WTC11 (cell line): ENCODE measurements at regions not wholly inside any gene's neighbourhood (a gene's known extent, or its start where the extent isn't known, plus 50 kb on each side); places are given as distances from the start of the nearest gene placed in this dataset.

Source experiments
- ATAC-seq: fragments of 200-7000 bp; cut with Tn5 transposase; 2 replicates; pipeline ENCODE4 v1.10.0; 2021; ENCODE audit warnings: mild to moderate bottlenecking, moderate library complexity
- CTCF ChIA-PET: fragments of 300-600 bp; sonication (Branson Sonifier 250); formaldehyde crosslinking; loops from one replicate; lab custom pipeline; 2021; ENCODE audit warnings: antibody characterized with exemption; lab: Charles Lee
- POLR2A ChIA-PET: fragments of 350-600 bp; sonication (Branson Sonifier 250); formaldehyde crosslinking; loops from one replicate; lab custom pipeline; 2021; ENCODE audit warnings: antibody characterized with exemption; lab: Charles Lee
- DNase-seq: peaks from one replicate; pipeline ENCODE4 v3.0.0; 2021; ENCODE audit warnings: low spot score
- H3K27ac Mint-ChIP-seq: 2 replicates; pipeline ENCODE4 v1.8.0; 2021; ENCODE audit warnings: mixed read lengths
- H3K27me3 Mint-ChIP-seq: 2 replicates; pipeline ENCODE4 v1.8.0; 2021; ENCODE audit warnings: low read depth, mild to moderate bottlenecking, moderate library complexity, mixed read lengths
- H3K36me3 Mint-ChIP-seq: 2 replicates; pipeline ENCODE4 v1.8.0; 2021; ENCODE audit warnings: mixed read lengths
- H3K4me1 Mint-ChIP-seq: 2 replicates; pipeline ENCODE4 v1.8.0; 2022; ENCODE audit warnings: mixed read lengths
- H3K4me3 Mint-ChIP-seq: 2 replicates; pipeline ENCODE4 v1.8.0; 2021; ENCODE audit warnings: mild to moderate bottlenecking, moderate library complexity, mixed read lengths
- H3K9me3 Mint-ChIP-seq: 2 replicates; pipeline ENCODE4 v1.8.0; 2021; ENCODE audit warnings: mixed read lengths
- CREM ChIP-seq: sonication (generic); formaldehyde crosslinking; IDR thresholded peaks from 2 replicates; pipeline ENCODE4 v1.8.1; 2022; ENCODE audit warnings: mild to moderate bottlenecking, missing genetic modification reagents, moderate library complexity
- CTCF ChIP-seq: fragments of 200-600 bp; IDR thresholded peaks from 2 replicates; pipeline ENCODE4 v1.8.0; 2022; ENCODE audit warnings: antibody characterized with exemption
- E2F4 ChIP-seq: sonication (generic); formaldehyde crosslinking; IDR thresholded peaks from 2 replicates; pipeline ENCODE4 v1.8.1; 2022; ENCODE audit warnings: low read depth, mild to moderate bottlenecking, moderate library complexity, missing genetic modification reagents, borderline replicate concordance
- E2F5 ChIP-seq: sonication (generic); formaldehyde crosslinking; IDR thresholded peaks from 2 replicates; pipeline ENCODE4 v1.8.1; 2022; ENCODE audit warnings: mild to moderate bottlenecking, moderate library complexity, missing genetic modification reagents
- GABPB1 ChIP-seq: sonication (generic); formaldehyde crosslinking; IDR thresholded peaks from 2 replicates; pipeline ENCODE4 v1.8.1; 2023; ENCODE audit warnings: mild to moderate bottlenecking, missing genetic modification reagents
- GRHL2 ChIP-seq: fragments of 250-450 bp; sonication (Bioruptor Pico); IDR thresholded peaks from 2 replicates; pipeline ENCODE4 v1.8.0; 2022; ENCODE audit warnings: mild to moderate bottlenecking, moderate library complexity; ENCODE audit not compliant: insufficient replicate concordance, severe bottlenecking
- KAT7 ChIP-seq: sonication (generic); formaldehyde crosslinking; IDR thresholded peaks from 2 replicates; pipeline ENCODE4 v1.8.1; 2023; ENCODE audit warnings: missing genetic modification reagents, mild to moderate bottlenecking, borderline replicate concordance
- MLX ChIP-seq: sonication (generic); formaldehyde crosslinking; IDR thresholded peaks from 2 replicates; pipeline ENCODE4 v1.8.1; 2023; ENCODE audit warnings: mild to moderate bottlenecking, missing genetic modification reagents, moderate library complexity
- MXD4 ChIP-seq: fragments of 250-450 bp; sonication (Bioruptor Pico); IDR thresholded peaks from 2 replicates; pipeline ENCODE4 v1.8.0; 2021; ENCODE audit warnings: mild to moderate bottlenecking, moderate library complexity, borderline replicate concordance
- NFATC4 ChIP-seq: fragments of 250-450 bp; sonication (Bioruptor Pico); IDR thresholded peaks from 2 replicates; pipeline ENCODE4 v1.9.0; 2021; ENCODE audit warnings: mild to moderate bottlenecking
- PREB ChIP-seq: sonication (generic); formaldehyde crosslinking; IDR thresholded peaks from 2 replicates; pipeline ENCODE4 v1.8.1; 2022; ENCODE audit warnings: mild to moderate bottlenecking, missing genetic modification reagents, moderate library complexity, borderline replicate concordance
- RORB ChIP-seq: fragments of 250-450 bp; sonication (Bioruptor Pico); IDR thresholded peaks from 2 replicates; pipeline ENCODE4 v1.9.0; 2021; ENCODE audit warnings: mild to moderate bottlenecking
- STAT6 ChIP-seq: sonication (generic); formaldehyde crosslinking; conservative IDR thresholded peaks from 2 replicates; pipeline ENCODE4 v1.8.1; 2023; ENCODE audit warnings: mild to moderate bottlenecking, low read depth, missing genetic modification reagents, moderate library complexity
- TCF7 ChIP-seq: sonication (generic); formaldehyde crosslinking; IDR thresholded peaks from 2 replicates; pipeline ENCODE4 v1.8.0; 2022; ENCODE audit warnings: mild to moderate bottlenecking, low read depth, missing genetic modification reagents, moderate library complexity
- TEAD4 ChIP-seq: sonication (generic); formaldehyde crosslinking; IDR thresholded peaks from 2 replicates; pipeline ENCODE4 v1.8.0; 2022; ENCODE audit warnings: mild to moderate bottlenecking, missing genetic modification reagents
- ZNF138 ChIP-seq: sonication (generic); formaldehyde crosslinking; conservative IDR thresholded peaks from 2 replicates; pipeline ENCODE4 v1.8.1; 2022; ENCODE audit warnings: mild to moderate bottlenecking, moderate library complexity, missing genetic modification reagents
- ZNF263 ChIP-seq: sonication (generic); formaldehyde crosslinking; IDR thresholded peaks from 2 replicates; pipeline ENCODE4 v1.8.1; 2022; ENCODE audit warnings: low read depth, mild to moderate bottlenecking, moderate library complexity, missing genetic modification reagents
- ZNF281 ChIP-seq: sonication (generic); formaldehyde crosslinking; IDR thresholded peaks from 2 replicates; pipeline ENCODE4 v1.8.0; 2023; ENCODE audit warnings: mild to moderate bottlenecking, missing genetic modification reagents
- ZNF423 ChIP-seq: fragments of 250-450 bp; sonication (Bioruptor Pico); IDR thresholded peaks from 2 replicates; pipeline ENCODE4 v2.1.2; 2022; ENCODE audit warnings: mild to moderate bottlenecking, moderate library complexity
- ZNF671 ChIP-seq: fragments of 250-450 bp; sonication (Bioruptor Pico); IDR thresholded peaks from 2 replicates; pipeline ENCODE4 v1.8.0; 2021; ENCODE audit warnings: mild to moderate bottlenecking

- Mint-ChIP-seq H3K27ac (no peak overlapping the region), H3K4me1 (peaks cover 19% of the 10 kb centered on the region), H3K4me3 (no peak overlapping the region), H3K27me3 (peaks cover 36% of the 10 kb centered on the region), H3K36me3 (no peaks in the 10 kb centered on the region), H3K9me3 (no peaks in the 10 kb centered on the region)
- ATAC-seq (peak; percentile 65), DNase-seq (peak; percentile 17)
- TF ChIP-seq E2F5 (CRISPR knock-in tag) (no peak), ZNF423 (peak; percentile 97), MLX (CRISPR knock-in tag) (no peak)
- POLR2A ChIA-PET = no interaction called here
- CTCF ChIA-PET = no interaction called here
These were observed 88.8 kb upstream of the ACVR2A start for GRCh38 chr2:147756069-147756468.

GRCh38 chr2:147740211-147740927 lies 104.5 kb upstream of the ACVR2A start:
- ChIA-PET CTCF (no interaction called here), POLR2A (interaction anchor here (1.2 kb wide), 1 partner anchor 103 kb away, joined by 4 read pairs; no protein-coding TSS in a partner anchor)
- no peak for DNase-seq
- Mint-ChIP-seq H3K9me3 (peaks cover 5% of the 10 kb centered on the region), H3K36me3 (no peaks in the 10 kb centered on the region), H3K27me3 (peaks cover 36% of the 10 kb centered on the region), H3K27ac (no peak overlapping the region), H3K4me1 (peaks cover 9% of the 10 kb centered on the region), H3K4me3 (no peak overlapping the region)
- ATAC-seq = no peak
- no peak for TF ChIP-seq ZNF263
- no peak for TF ChIP-seq ZNF281
- TF ChIP-seq E2F4 = no peak
- no peak for TF ChIP-seq ZNF671 (CRISPR knock-in tag)
- TF ChIP-seq STAT6 = no peak
- no peak for TF ChIP-seq GRHL2 (CRISPR knock-in tag)
- TF ChIP-seq ZNF138 (CRISPR knock-in tag) = no peak
- TF ChIP-seq PREB (CRISPR knock-in tag) = no peak
- TF ChIP-seq KAT7 (CRISPR knock-in tag) = no peak
- TF ChIP-seq CTCF = no peak
- no peak for TF ChIP-seq NFATC4 (CRISPR knock-in tag)
- TF ChIP-seq RORB = no peak
- no peak for TF ChIP-seq TCF7 (CRISPR knock-in tag)
- TF ChIP-seq GABPB1 (CRISPR knock-in tag) = no peak
- no peak for TF ChIP-seq CREM
- TF ChIP-seq MXD4 (CRISPR knock-in tag) = no peak
- no peak for TF ChIP-seq TEAD4 (CRISPR knock-in tag)
